Retinal pigment epithelial cell (primary cell): ENCODE measurements at regions not wholly inside any gene's neighbourhood (a gene's known extent, or its start where the extent isn't known, plus 50 kb on each side); places are given as distances from the start of the nearest gene placed in this dataset.
"Not testable (repeated sequence)": the region's sequence is repeated elsewhere in the genome, so short reads cannot be mapped to it uniquely, and the experiment has no call there.

Source experiments
- DNase-seq: peaks from one replicate; pipeline ENCODE4 v3.0.0-alpha.2; 2010; ENCODE audit warnings: low read depth
- H3K4me3 ChIP-seq: 2 replicates; pipeline ENCODE4 v1.5.1; 2011; ENCODE audit warnings: mild to moderate bottlenecking, low read length, control low read depth, moderate library complexity
- CTCF ChIP-seq: conservative IDR thresholded peaks from 2 replicates; pipeline ENCODE4 v1.5.1; 2011; ENCODE audit warnings: low read depth, low read length, control low read depth, inconsistent platforms

GRCh38 chr7:153217032-153217431, 457.5 kb downstream of the ACTR3B start:
- no peak for TF ChIP-seq CTCF
- no peak for DNase-seq
- no peak overlapping the region for H3K4me3 ChIP-seq

- no peak for TF ChIP-seq CTCF
- DNase-seq: no peak
- no peak overlapping the region for H3K4me3 ChIP-seq
Observed at GRCh38 chr7:153224890-153225289, 465.3 kb downstream of the ACTR3B start.

GRCh38 chr7:153245136-153245535, 485.6 kb downstream of the ACTR3B start:
- not testable (repeated sequence) for H3K4me3 ChIP-seq, DNase-seq

- no peak overlapping the region for H3K4me3 ChIP-seq
- DNase-seq: no peak
- no peak for TF ChIP-seq CTCF
Observed at GRCh38 chr7:153245809-153246208, 486.3 kb downstream of the ACTR3B start.

- TF ChIP-seq CTCF: no peak
- DNase-seq: no peak
- no peak overlapping the region for H3K4me3 ChIP-seq
Observed at GRCh38 chr7:153247926-153248325, 488.4 kb downstream of the ACTR3B start.

- no peak for DNase-seq
- no peak for TF ChIP-seq CTCF
- H3K4me3 ChIP-seq: no peak overlapping the region
Observed at GRCh38 chr7:153258686-153259085, 499.1 kb downstream of the ACTR3B start.

GRCh38 chr7:153276394-153276793, 516.8 kb downstream of the ACTR3B start:
- no peak for TF ChIP-seq CTCF
- no peak for DNase-seq
- no peak overlapping the region for H3K4me3 ChIP-seq

GRCh38 chr7:153286763-153287162, 527.2 kb downstream of the ACTR3B start:
- no peak for TF ChIP-seq CTCF

More at GRCh38 chr7:153286763-153287162, 527.2 kb downstream of the ACTR3B start:
- H3K4me3 ChIP-seq: no peak overlapping the region
- no peak for DNase-seq
